Skin epidermis (tissue), 12 donors: ENCODE measurements at regions not wholly inside any gene's neighbourhood (a gene's known extent, or its start where the extent isn't known, plus 50 kb on each side); places are given as distances from the start of the nearest gene placed in this dataset.

Experiments
- H3K27ac ChIP-seq, 21 experiments: fragments of 200-600 bp; sonication (generic) in 11 of 21; one replicate each; pipeline ENCODE4 v1.5.0; 2020; ENCODE audit warnings: mild to moderate bottlenecking in 3 of 21, inconsistent platforms in 2 of 21, moderate library complexity in 2 of 21
- H3K4me3 ChIP-seq, 7 experiments: fragments of 200-600 bp; sonication (generic) in 2 of 7; one replicate each; pipeline ENCODE4 v1.5.0; 2020; ENCODE audit warnings: inconsistent platforms in 2 of 7, mild to moderate bottlenecking in 2 of 7, moderate library complexity in 1 of 7

DNA sequence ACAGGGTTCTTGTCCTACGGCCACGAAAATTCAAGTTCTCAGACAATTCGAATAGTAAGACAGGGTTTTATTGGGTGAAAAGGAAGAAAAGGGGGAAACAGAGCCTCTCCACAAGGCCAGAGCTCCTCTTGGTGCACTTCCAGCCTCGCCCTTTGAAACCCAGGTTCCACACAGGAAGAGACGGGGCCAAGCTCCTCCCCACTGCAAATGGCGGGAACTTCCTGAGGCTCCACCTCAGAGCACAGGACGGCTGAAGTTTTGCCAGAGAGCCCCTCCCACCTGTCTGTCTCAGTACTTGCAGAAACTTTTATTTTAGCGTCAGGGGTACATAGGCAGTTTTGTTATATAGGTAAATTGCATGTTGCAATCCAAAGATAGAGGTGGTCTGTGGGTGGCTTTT, 165.7 kb upstream of the CDH8 start:
- no peak overlapping the region for H3K27ac ChIP-seq
- H3K4me3 ChIP-seq: no peak overlapping the region

GRCh38 chr16:62194828-62195227, 158.6 kb upstream of the CDH8 start:
- Histone ChIP-seq H3K27ac (no peak overlapping the region), H3K4me3 (no peak overlapping the region)

GRCh38 chr16:62190426-62190825, 154.2 kb upstream of the CDH8 start:
- Histone ChIP-seq H3K27ac (no peak overlapping the region), H3K4me3 (no peak overlapping the region)

DNA sequence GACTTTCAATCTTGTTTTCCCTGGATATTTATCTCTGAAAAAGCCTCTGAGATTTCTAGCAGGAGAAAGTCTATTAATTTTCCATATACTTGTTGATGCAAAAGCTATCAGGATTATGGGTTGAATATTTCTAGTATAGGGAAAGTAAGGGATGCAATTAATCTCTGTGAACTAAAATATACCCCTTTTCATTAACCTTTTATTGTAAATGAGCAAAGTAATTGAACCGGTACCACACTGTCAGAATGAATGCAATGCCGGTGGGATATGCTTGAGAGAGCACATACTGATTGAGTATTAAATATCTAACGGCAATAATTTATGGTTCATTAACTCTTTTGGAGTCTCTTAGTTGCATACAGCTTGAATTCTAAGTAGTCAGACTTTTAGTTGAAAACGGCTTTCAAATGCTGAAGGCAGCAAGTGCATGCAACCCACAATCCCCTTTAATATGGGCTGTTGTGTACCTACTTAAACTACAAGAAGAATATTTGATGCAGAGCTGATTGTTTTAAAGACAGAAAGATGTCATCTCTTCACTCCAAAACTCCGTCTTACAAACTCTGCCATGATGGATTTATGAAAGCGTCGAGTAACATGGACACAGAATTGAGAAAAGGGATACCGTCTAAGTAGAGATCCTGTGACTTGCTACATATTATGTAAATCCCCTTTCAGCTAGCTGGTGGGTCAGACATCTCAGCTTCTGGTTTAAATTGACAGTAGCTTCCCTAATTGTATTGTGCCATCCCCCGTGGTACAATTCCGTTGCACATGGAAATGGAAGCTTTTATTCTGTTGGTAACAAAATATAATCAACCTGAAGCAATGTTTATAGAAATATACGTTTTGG, 141.3 kb upstream of the CDH8 start:
- Histone ChIP-seq H3K27ac (no peak overlapping the region), H3K4me3 (no peak overlapping the region)

- no peak overlapping the region for H3K27ac ChIP-seq
- H3K4me3 ChIP-seq: no peak overlapping the region
Observed at GRCh38 chr16:62170642-62171041, 134.4 kb upstream of the CDH8 start.

DNA sequence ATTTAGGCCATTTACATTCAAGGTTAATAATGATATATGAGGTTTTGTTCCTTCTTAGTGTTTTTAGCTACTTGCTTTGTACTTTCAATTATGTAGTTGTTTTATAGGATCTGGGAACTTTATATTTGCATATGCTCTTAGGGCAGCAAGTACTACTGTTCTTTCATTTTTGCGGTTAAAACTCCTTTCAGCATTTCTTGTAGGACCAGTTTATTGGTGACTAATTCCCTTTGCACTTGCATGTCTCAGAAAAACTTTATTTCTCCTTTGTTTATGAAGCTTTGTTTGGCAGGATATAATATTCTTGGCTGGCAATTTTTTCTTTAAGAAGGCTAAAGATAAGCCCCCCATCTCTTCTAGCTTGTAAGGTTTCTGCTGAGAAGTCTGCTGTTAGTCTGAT, 131.3 kb upstream of the CDH8 start:
- no peak overlapping the region for H3K4me3 ChIP-seq
- H3K27ac ChIP-seq: no peak overlapping the region

- H3K27ac ChIP-seq: no peak overlapping the region
- no peak overlapping the region for H3K4me3 ChIP-seq
Observed at GRCh38 chr16:62157544-62157943, 121.3 kb upstream of the CDH8 start.

DNA sequence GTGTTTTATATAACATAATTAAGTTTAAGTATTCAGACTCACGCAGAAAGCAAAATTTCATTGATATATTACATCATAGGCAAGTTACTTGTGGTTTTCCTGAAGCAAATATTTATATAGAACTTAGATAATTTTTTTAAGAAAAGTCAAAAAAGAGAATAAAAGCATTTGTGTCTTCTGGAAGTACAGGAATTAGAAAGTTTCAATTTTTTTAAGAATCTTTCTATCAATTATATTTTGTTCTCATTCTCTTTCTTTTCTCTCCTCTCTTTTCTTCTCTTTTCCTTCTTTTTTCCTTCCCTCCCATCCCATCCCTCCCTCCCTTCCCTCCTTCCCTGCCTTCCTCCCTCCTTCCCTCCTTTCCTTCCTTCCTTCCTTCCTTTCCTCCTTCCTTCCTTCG, 120.7 kb upstream of the CDH8 start:
- H3K27ac ChIP-seq: no peak overlapping the region
- H3K4me3 ChIP-seq: no peak overlapping the region

- Histone ChIP-seq H3K4me3 (no peak overlapping the region), H3K27ac (no peak overlapping the region)
Observed at GRCh38 chr16:62149631-62150030, 113.4 kb upstream of the CDH8 start.

- no peak overlapping the region for H3K4me3 ChIP-seq
- no peak overlapping the region for H3K27ac ChIP-seq
Observed at GRCh38 chr16:62137996-62138395, 101.8 kb upstream of the CDH8 start.

DNA sequence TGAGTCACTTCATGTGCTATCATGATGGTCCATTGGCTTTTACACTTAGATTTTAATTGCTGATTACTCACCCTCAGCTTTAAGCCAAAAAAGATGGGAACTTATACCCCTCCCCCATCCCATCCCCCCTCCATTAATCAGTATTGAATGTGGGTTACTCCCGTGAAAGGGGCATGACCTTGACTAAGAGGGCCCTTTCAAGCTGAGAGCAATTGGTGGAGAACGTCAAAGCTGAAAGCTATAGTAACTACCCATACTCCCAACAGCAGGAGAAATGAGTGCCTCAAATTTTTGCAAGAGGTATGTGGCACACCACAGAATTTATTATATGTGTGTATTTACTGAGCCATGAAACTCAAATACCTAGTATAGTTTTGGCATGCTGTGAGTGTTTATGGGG, 99.7 kb upstream of the CDH8 start:
- no peak overlapping the region for H3K27ac ChIP-seq
- H3K4me3 ChIP-seq: no peak overlapping the region

DNA sequence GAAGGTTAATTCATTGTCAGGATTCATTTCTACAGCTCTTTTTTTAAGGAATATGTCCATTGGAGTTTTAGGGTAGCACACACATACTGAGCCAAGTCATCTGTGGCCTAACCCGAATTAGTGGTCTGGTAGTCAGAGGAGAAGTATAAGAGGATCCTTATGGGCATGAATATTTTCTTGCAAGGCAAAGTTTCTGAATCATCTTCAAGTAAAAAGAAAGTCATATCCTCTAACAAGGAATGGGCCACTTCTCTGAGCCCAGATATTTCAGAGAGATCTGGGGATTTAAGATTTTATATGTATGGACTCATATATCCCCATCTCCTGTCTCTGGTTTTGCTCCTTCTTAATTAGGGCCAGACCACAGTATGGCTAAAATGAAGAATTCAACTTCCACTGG, 99.2 kb upstream of the CDH8 start:
- Histone ChIP-seq H3K27ac (no peak overlapping the region), H3K4me3 (no peak overlapping the region)

- no peak overlapping the region for H3K4me3 ChIP-seq
- H3K27ac ChIP-seq: no peak overlapping the region
Observed at GRCh38 chr16:62130101-62130500, 93.9 kb upstream of the CDH8 start.

DNA sequence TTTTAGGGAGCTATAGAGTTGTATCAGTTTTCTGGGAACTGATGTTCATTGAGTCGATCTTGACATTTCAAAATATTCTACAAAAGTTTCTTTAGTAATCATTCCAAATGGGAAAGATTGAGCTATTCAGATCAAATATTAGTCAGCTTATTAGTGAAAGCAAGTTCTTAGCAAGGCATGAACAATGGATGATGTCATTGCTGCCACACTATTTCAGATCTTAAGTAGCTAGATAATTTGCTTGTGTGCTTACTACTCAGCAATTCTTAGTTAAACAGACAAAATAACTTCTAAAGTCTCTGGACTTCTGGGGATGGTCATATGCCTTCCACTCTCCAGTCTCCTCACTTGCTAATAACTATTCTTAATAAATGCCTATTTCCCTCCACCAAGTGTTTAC, 69.0 kb upstream of the CDH8 start:
- no peak overlapping the region for H3K4me3 ChIP-seq
- H3K27ac ChIP-seq: no peak overlapping the region

DNA sequence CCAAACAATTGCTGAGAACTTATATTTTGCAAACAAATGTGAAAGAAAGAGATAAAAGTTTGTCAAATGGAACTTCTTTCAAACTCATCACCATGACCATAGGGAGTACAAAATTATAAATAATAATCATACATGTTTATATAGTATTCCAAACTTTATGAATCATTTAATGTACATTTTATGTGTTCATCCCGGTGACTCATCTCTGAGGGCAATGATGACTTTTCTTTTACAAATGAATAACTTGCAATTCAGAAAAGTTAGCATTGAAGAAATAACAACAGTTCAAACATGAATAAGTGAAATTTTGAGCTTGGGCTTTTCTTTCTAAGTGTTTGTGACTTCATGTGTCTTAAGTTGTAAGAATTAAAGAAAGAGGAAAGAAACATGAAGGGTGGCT, 66.3 kb upstream of the CDH8 start:
- Histone ChIP-seq H3K4me3 (no peak overlapping the region), H3K27ac (no peak overlapping the region)

DNA sequence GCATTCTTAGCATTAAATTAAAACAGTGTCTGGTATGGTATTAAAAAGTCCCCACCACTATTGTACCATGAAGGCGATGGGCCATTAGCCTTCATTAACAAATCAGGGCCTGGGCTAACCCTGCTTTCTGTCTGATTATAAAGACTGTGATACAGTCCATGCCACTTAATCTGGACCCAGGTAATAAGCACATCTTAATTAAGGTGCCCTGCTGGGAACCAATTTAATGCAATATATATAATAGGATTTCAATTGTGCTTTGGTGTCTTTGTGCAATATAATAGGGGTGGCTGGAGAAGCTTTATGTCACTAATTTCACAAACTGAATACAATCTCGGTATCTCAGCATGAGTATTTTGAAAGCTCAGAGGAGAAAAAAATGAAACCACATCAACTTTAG, 64.4 kb upstream of the CDH8 start:
- H3K27ac ChIP-seq: no peak overlapping the region

DNA sequence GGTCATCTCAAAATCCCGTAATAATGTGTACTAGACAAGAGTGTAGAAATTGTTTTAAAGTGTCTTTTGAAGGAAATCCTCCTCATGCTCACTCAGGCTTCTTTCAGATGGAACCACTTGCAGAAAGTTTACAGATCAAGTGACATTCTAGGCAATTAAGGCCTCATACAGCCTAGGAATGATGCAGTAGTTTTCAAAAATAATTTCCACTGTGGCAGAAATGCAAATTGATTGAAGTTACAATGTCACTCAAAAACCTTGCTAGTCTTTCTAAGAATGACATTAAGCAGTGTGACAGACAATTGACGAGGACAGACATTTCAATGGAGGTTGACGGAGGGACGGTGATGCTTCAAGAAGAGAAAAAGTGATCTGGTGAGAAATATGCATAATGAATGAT, 53.5 kb upstream of the CDH8 start:
- Histone ChIP-seq H3K27ac (no peak overlapping the region), H3K4me3 (no peak overlapping the region)

More for the DNA sequence above, 64.4 kb upstream of the CDH8 start:
- no peak overlapping the region for H3K4me3 ChIP-seq

DNA sequence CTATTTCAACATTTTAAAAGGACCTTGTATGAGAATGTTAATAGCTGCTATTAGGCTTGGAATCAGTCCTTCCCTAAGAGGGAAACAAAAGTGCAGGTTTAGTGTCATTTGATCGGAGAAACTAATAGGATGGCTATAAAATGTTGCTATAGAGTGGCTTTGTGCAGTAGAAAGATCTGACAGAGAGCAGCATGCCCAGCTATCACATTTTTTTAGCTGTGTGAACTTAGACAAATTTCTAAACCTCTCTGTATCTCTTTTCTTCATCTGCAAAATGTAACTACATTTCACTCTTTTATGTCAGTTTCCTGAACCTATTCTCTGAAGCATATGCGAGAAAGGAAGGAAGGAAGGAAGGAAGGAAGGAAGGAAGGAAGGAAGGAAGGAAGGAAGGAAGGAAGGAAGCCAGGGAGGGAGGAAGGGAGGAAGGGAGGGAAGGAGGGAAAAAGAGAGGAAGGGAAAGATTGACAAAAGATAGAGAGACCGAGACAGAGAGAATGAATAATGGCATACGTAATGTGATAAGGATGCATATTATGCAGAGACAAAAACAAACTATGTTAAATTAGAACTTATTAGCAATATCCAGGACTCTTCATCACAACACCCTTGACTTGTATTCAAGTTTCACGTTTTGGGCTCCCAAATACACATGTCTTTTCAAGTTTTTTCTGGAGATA, 52.6 kb upstream of the CDH8 start:
- H3K4me3 ChIP-seq: no peak overlapping the region
- no peak overlapping the region for H3K27ac ChIP-seq
